ENCODE measurements at regions not wholly inside any gene's neighbourhood (a gene's known extent, or its start where the extent isn't known, plus 50 kb on each side); places are given as distances from the start of the nearest gene placed in this dataset.

- Mint-ChIP-seq H3K27ac (no peak overlapping the region), H3K4me1 (peaks cover 5 to 27% (median 12%) of the 10 kb centered on the region in 7 donors), H3K36me3 (peaks cover 0 to 6% (median 0%) of the 10 kb centered on the region in 5 donors), H3K4me3 (no peak overlapping the region), H3K9me3 (peaks cover 0 to 6% (median 0%) of the 10 kb centered on the region in 11 donors), H3K27me3 (peaks cover 0 to 7% (median 3%) of the 10 kb centered on the region in 5 donors)
- ATAC-seq (no peak), DNase-seq (no peak)
- H3K4me3 ChIP-seq (ENCODE audit: low read length): no peak overlapping the region
- intact Hi-C loops (cut with micrococcal nuclease): no loop called here
- no peaks in the 10 kb centered on the region for H3K4me1 ChIP-seq (ENCODE audit: control insufficient read depth in 2 of 2, insufficient read depth in 2 of 2, low read length in 2 of 2)
- H3K27ac ChIP-seq (ENCODE audit: low read depth, low read length): no peak overlapping the region
- no peaks in the 10 kb centered on the region for H3K36me3 ChIP-seq (ENCODE audit: control insufficient read depth in 2 of 3, insufficient read depth in 3 of 3, low read length in 3 of 3)
- no peaks in the 10 kb centered on the region for H3K27me3 ChIP-seq (ENCODE audit: control insufficient read depth in 2 of 2, insufficient read depth in 2 of 2, low read length in 2 of 2)
- POLR2A ChIA-PET: interaction anchor here (1.3 kb wide), 1 partner anchor 13 kb away, joined by 3 read pairs; no protein-coding TSS in a partner anchor
- CTCF ChIA-PET: interaction anchor here (0.6 kb wide), 1 partner anchor 76 kb away, joined by 3 read pairs; no protein-coding TSS in a partner anchor
- H3K9me3 ChIP-seq (ENCODE audit: control insufficient read depth in 2 of 3, low read length in 3 of 3): no peaks in the 10 kb centered on the region
These were observed 103.1 kb upstream of the SLC2A1 start for GRCh38 chr1:43061757-43062156.

GRCh38 chr1:43059640-43060574 lies 101.2 kb upstream of the SLC2A1 start:
- POLR2A ChIA-PET: no interaction called here
- Mint-ChIP-seq H3K27ac (peak overlapping the region in 1 of 9 donors; percentile 33), H3K4me1 (peaks cover 5 to 27% (median 12%) of the 10 kb centered on the region in 7 donors), H3K27me3 (peaks cover 0 to 7% (median 3%) of the 10 kb centered on the region in 5 donors), H3K36me3 (peaks cover 0 to 6% (median 0%) of the 10 kb centered on the region in 5 donors), H3K4me3 (no peak overlapping the region), H3K9me3 (peaks cover 0 to 6% (median 0%) of the 10 kb centered on the region in 11 donors)
- Histone ChIP-seq H3K27ac (ENCODE audit: low read depth, low read length) (no peak overlapping the region), H3K27me3 (ENCODE audit: control insufficient read depth in 2 of 2, insufficient read depth in 2 of 2, low read length in 2 of 2) (no peaks in the 10 kb centered on the region), H3K4me1 (ENCODE audit: control insufficient read depth in 2 of 2, insufficient read depth in 2 of 2, low read length in 2 of 2) (no peaks in the 10 kb centered on the region), H3K36me3 (ENCODE audit: control insufficient read depth in 2 of 3, insufficient read depth in 3 of 3, low read length in 3 of 3) (no peaks in the 10 kb centered on the region), H3K9me3 (ENCODE audit: control insufficient read depth in 2 of 3, low read length in 3 of 3) (no peaks in the 10 kb centered on the region), H3K4me3 (ENCODE audit: low read length) (no peak overlapping the region)
- intact Hi-C loops (cut with micrococcal nuclease): no loop called here
- CTCF ChIA-PET: interaction anchor here (1.0 kb wide), 1 partner anchor 147 kb away, joined by 3 read pairs; no protein-coding TSS in a partner anchor
- no peak for ATAC-seq
- no peak for DNase-seq

- no peak overlapping the region for H3K4me3 ChIP-seq (ENCODE audit: low read length)
- Mint-ChIP-seq H3K36me3 (peaks cover 0 to 6% (median 0%) of the 10 kb centered on the region in 5 donors), H3K4me3 (peak overlapping the region in 2 of 10 donors; percentile 26 to 28), H3K4me1 (peaks cover 5 to 27% (median 12%) of the 10 kb centered on the region in 7 donors), H3K9me3 (peaks cover 0 to 6% (median 0%) of the 10 kb centered on the region in 11 donors), H3K27ac (peak overlapping the region in 2 of 9 donors; percentile 62 to 66), H3K27me3 (peaks cover 0 to 7% (median 3%) of the 10 kb centered on the region in 5 donors)
- H3K27ac ChIP-seq (ENCODE audit: low read depth, low read length): no peak overlapping the region
- POLR2A ChIA-PET: no interaction called here
- H3K4me1 ChIP-seq (ENCODE audit: control insufficient read depth in 2 of 2, insufficient read depth in 2 of 2, low read length in 2 of 2): no peaks in the 10 kb centered on the region
- peak; percentile 36 for ATAC-seq
- CTCF ChIA-PET: interaction anchor here (0.8 to 1.0 kb wide), 2 partner anchors 14 to 145 kb away, joined by 3 to 5 read pairs; no protein-coding TSS in a partner anchor
- intact Hi-C loops (cut with micrococcal nuclease): no loop called here
- H3K36me3 ChIP-seq (ENCODE audit: control insufficient read depth in 2 of 3, insufficient read depth in 3 of 3, low read length in 3 of 3): no peaks in the 10 kb centered on the region
- H3K27me3 ChIP-seq (ENCODE audit: control insufficient read depth in 2 of 2, insufficient read depth in 2 of 2, low read length in 2 of 2): no peaks in the 10 kb centered on the region
- no peaks in the 10 kb centered on the region for H3K9me3 ChIP-seq (ENCODE audit: control insufficient read depth in 2 of 3, low read length in 3 of 3)
- peak in 2 of 9 donors; percentile 6 to 40 for DNase-seq
These were observed 100.1 kb upstream of the SLC2A1 start for GRCh38 chr1:43058545-43059360.

GRCh38 chr1:43058056-43058455 lies 99.4 kb upstream of the SLC2A1 start:
- POLR2A ChIA-PET: no interaction called here
- no peak for ATAC-seq
- peaks cover 0 to 6% (median 0%) of the 10 kb centered on the region in 11 donors for H3K9me3 Mint-ChIP-seq
- CTCF ChIA-PET: interaction anchor here (0.8 to 1.0 kb wide), 2 partner anchors 15 to 145 kb away, joined by 3 to 5 read pairs; no protein-coding TSS in a partner anchor
- Histone ChIP-seq H3K36me3 (ENCODE audit: control insufficient read depth in 2 of 3, insufficient read depth in 3 of 3, low read length in 3 of 3) (no peaks in the 10 kb centered on the region), H3K27me3 (ENCODE audit: control insufficient read depth in 2 of 2, insufficient read depth in 2 of 2, low read length in 2 of 2) (no peaks in the 10 kb centered on the region), H3K9me3 (ENCODE audit: control insufficient read depth in 2 of 3, low read length in 3 of 3) (no peaks in the 10 kb centered on the region), H3K4me1 (ENCODE audit: control insufficient read depth in 2 of 2, insufficient read depth in 2 of 2, low read length in 2 of 2) (no peaks in the 10 kb centered on the region), H3K4me3 (ENCODE audit: low read length) (no peak overlapping the region), H3K27ac (ENCODE audit: low read depth, low read length) (no peak overlapping the region)
- intact Hi-C loops (cut with micrococcal nuclease): no loop called here
- peak overlapping the region in 2 of 9 donors; percentile 62 to 66 for H3K27ac Mint-ChIP-seq
- peak overlapping the region in 2 of 10 donors; percentile 1 to 28 for H3K4me3 Mint-ChIP-seq
- DNase-seq: no peak
- H3K36me3 Mint-ChIP-seq: peaks cover 0 to 6% (median 0%) of the 10 kb centered on the region in 5 donors
- H3K4me1 Mint-ChIP-seq: peaks cover 5 to 27% (median 12%) of the 10 kb centered on the region in 7 donors
- peaks cover 0 to 7% (median 3%) of the 10 kb centered on the region in 5 donors for H3K27me3 Mint-ChIP-seq

- H3K27me3 ChIP-seq (ENCODE audit: control insufficient read depth in 2 of 2, insufficient read depth in 2 of 2, low read length in 2 of 2): no peaks in the 10 kb centered on the region
- CTCF ChIA-PET: interaction anchor here (1.4 kb wide), 1 partner anchor 16 kb away, joined by 3 read pairs; no protein-coding TSS in a partner anchor
- H3K4me3 Mint-ChIP-seq: peak overlapping the region in 2 of 10 donors; percentile 1 to 27
- H3K4me1 Mint-ChIP-seq: peaks cover 5 to 27% (median 12%) of the 10 kb centered on the region in 7 donors
- H3K36me3 ChIP-seq (ENCODE audit: control insufficient read depth in 2 of 3, insufficient read depth in 3 of 3, low read length in 3 of 3): no peaks in the 10 kb centered on the region
- intact Hi-C loops (cut with micrococcal nuclease): no loop called here
- no peak overlapping the region for H3K27ac ChIP-seq (ENCODE audit: low read depth, low read length)
- H3K4me3 ChIP-seq (ENCODE audit: low read length): no peak overlapping the region
- peak overlapping the region in 2 of 9 donors; percentile 2 to 4 for H3K27ac Mint-ChIP-seq
- no peak for DNase-seq
- no peaks in the 10 kb centered on the region for H3K9me3 ChIP-seq (ENCODE audit: control insufficient read depth in 2 of 3, low read length in 3 of 3)
- no peak for ATAC-seq
- peaks cover 0 to 6% (median 0%) of the 10 kb centered on the region in 11 donors for H3K9me3 Mint-ChIP-seq
- no peaks in the 10 kb centered on the region for H3K4me1 ChIP-seq (ENCODE audit: control insufficient read depth in 2 of 2, insufficient read depth in 2 of 2, low read length in 2 of 2)
- peaks cover 0 to 7% (median 3%) of the 10 kb centered on the region in 5 donors for H3K27me3 Mint-ChIP-seq
- H3K36me3 Mint-ChIP-seq: peaks cover 0 to 6% (median 0%) of the 10 kb centered on the region in 5 donors
- POLR2A ChIA-PET: no interaction called here
These were observed 98.9 kb upstream of the SLC2A1 start for GRCh38 chr1:43057567-43057966.

GRCh38 chr1:43056981-43057391 lies 98.3 kb upstream of the SLC2A1 start:
- ATAC-seq: no peak
- ChIA-PET POLR2A (no interaction called here), CTCF (interaction anchor here (1.4 kb wide), 1 partner anchor 17 kb away, joined by 3 read pairs; no protein-coding TSS in a partner anchor)
- Mint-ChIP-seq H3K9me3 (peaks cover 0 to 6% (median 0%) of the 10 kb centered on the region in 11 donors), H3K4me1 (peaks cover 5 to 27% (median 12%) of the 10 kb centered on the region in 7 donors), H3K36me3 (peaks cover 0 to 6% (median 0%) of the 10 kb centered on the region in 5 donors), H3K27me3 (peaks cover 0 to 7% (median 3%) of the 10 kb centered on the region in 5 donors), H3K27ac (no peak overlapping the region), H3K4me3 (no peak overlapping the region)
- Histone ChIP-seq H3K9me3 (ENCODE audit: control insufficient read depth in 2 of 3, low read length in 3 of 3) (no peaks in the 10 kb centered on the region), H3K4me1 (ENCODE audit: control insufficient read depth in 2 of 2, insufficient read depth in 2 of 2, low read length in 2 of 2) (no peaks in the 10 kb centered on the region), H3K27ac (ENCODE audit: low read depth, low read length) (no peak overlapping the region), H3K4me3 (ENCODE audit: low read length) (no peak overlapping the region), H3K36me3 (ENCODE audit: control insufficient read depth in 2 of 3, insufficient read depth in 3 of 3, low read length in 3 of 3) (no peaks in the 10 kb centered on the region), H3K27me3 (ENCODE audit: control insufficient read depth in 2 of 2, insufficient read depth in 2 of 2, low read length in 2 of 2) (no peaks in the 10 kb centered on the region)
- DNase-seq: no peak
- intact Hi-C loops (cut with micrococcal nuclease): no loop called here

All from naive thymus-derived CD4-positive, alpha-beta T cell (primary cell).